ENCODE measurements at regions not wholly inside any gene's neighbourhood (a gene's known extent, or its start where the extent isn't known, plus 50 kb on each side); places are given as distances from the start of the nearest gene placed in this dataset.

GRCh38 chr9:36451949-36452348, 51.9 kb upstream of the RNF38 start:
- Histone ChIP-seq H2AFZ (ENCODE audit: control insufficient read depth, low read depth, low read length) (no peak overlapping the region), H3K9ac (ENCODE audit: control insufficient read depth, insufficient read depth, low read length) (no peak overlapping the region), H3K4me3 (no peak overlapping the region), H3K36me3 (ENCODE audit: control insufficient read depth in 2 of 2, insufficient read depth in 2 of 2, low read length in 1 of 2) (peaks cover 0 to 8% of the 10 kb centered on the region in 2 experiments; a peak in 2 of 4 replicates), H3K27ac (ENCODE audit: control insufficient read depth, insufficient read depth) (no peak overlapping the region), H3K4me2 (ENCODE audit: control insufficient read depth, insufficient read depth) (no peak overlapping the region), H3K9me3 (replicated peaks; ENCODE audit: control insufficient read depth, insufficient read depth, low read length) (no peaks in the 10 kb centered on the region), H3K27me3 (replicated peaks in 1 of 2; ENCODE audit: control insufficient read depth in 2 of 2, insufficient read depth in 2 of 2, low read length in 1 of 2) (no peaks in the 10 kb centered on the region), H3K79me2 (ENCODE audit: control insufficient read depth, insufficient read depth, low read length) (peaks cover 20% of the 10 kb centered on the region), H3K4me1 (ENCODE audit: control insufficient read depth, insufficient read depth, low read length) (peaks cover 5% of the 10 kb centered on the region), H4K20me1 (ENCODE audit: control insufficient read depth, insufficient read depth) (no peaks in the 10 kb centered on the region)
- no TSS peak for BruUV-seq (replicated peaks)
- DNase-seq (ENCODE audit: low read depth, low spot score) (no peak), FAIRE-seq (no peak), ATAC-seq (no peak)
- TF ChIP-seq, protein P1, sequence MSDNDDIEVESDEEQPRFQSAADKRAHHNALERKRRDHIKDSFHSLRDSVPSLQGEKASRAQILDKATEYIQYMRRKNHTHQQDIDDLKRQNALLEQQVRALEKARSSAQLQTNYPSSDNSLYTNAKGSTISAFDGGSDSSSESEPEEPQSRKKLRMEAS (IDR thresholded peaks at IDR 0.05; ENCODE audit: low read depth, low read length), result no peak
- 95% methylated on average over 3 of the region's 3 CpGs for WGBS (ENCODE audit: insufficient coverage, insufficient replicate concordance, low lambda C conversion rate, missing lambda C conversion rate)
- CTCF ChIA-PET, result interaction anchor here (1.6 to 8.2 kb wide), 3 partner anchors 44 to 103 kb away, joined by 3 to 98 read pairs (median 62); no protein-coding TSS in a partner anchor
- RAD21 ChIA-PET (ENCODE audit: unreplicated experiment), result interaction anchor here (1.5 to 2.9 kb wide), 3 partner anchors 34 to 103 kb away, joined by 4 to 14 read pairs (median 7); no protein-coding TSS in a partner anchor
- in situ Hi-C loops (cut with MboI) (no loop called here), intact Hi-C loops (cut with micrococcal nuclease; ENCODE audit: unreplicated experiment) (loop anchor here (2.0 to 10.0 kb wide), 2 partner anchors 105 to 197 kb away; partner anchors contain the start of gene GNE)
- SMC1A ChIA-PET (ENCODE audit: uncharacterized antibody, unreplicated experiment), result interaction anchor here (0.9 to 2.2 kb wide), 7 partner anchors 9 to 103 kb away, joined by 3 to 10 read pairs (median 4); no protein-coding TSS in a partner anchor
- POLR2A ChIA-PET, result no interaction called here

DNA sequence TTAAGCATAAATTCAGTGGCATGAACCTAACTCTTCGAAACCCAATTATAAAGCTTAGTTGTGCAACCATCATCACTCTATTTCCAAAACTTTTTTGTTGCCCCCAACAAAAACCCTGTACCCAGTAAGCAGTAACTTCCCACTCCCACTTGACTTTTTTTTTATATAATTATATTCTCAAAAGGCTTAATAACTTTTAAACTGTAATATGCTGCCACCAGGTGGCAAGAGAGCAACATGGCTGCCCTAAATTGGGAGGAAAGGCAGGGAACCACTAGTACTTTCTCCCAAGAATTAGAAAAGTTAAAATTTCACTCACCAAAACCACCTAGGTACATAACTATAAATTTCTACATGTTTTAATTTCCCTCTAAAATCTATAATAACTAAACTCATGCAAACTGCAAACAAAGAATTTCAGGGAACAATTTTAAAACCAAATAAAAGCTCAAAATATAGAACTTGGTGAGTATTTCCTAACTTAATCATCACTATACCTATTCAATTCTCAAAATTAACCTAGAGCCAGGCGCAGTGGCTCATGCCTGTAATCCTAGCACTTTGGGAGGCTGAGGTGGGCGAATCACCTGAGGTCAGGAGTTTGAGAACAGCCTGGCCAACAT, 50.2 kb upstream of the RNF38 start:
- CTCF ChIA-PET, result interaction anchor here (0.6 to 8.2 kb wide), 25 partner anchors 8 to 279 kb away, joined by 3 to 98 read pairs (median 4); partner anchors contain the start of gene RNF38
- H3K4me1 ChIP-seq (ENCODE audit: control insufficient read depth, insufficient read depth, low read length), result no peaks in the 10 kb centered on the region
- H3K9ac ChIP-seq (ENCODE audit: control insufficient read depth, insufficient read depth, low read length), result no peak overlapping the region
- H4K20me1 ChIP-seq (ENCODE audit: control insufficient read depth, insufficient read depth), result no peaks in the 10 kb centered on the region
- RAD21 ChIA-PET (ENCODE audit: unreplicated experiment), result interaction anchor here (0.7 to 2.9 kb wide), 6 partner anchors 9 to 106 kb away, joined by 3 to 23 read pairs (median 4); no protein-coding TSS in a partner anchor
- H3K27ac ChIP-seq (ENCODE audit: control insufficient read depth, insufficient read depth), result no peak overlapping the region
- no peak overlapping the region for H2AFZ ChIP-seq (ENCODE audit: control insufficient read depth, low read depth, low read length)
- H3K4me2 ChIP-seq (ENCODE audit: control insufficient read depth, insufficient read depth), result no peak overlapping the region
- peaks cover 8% of the 10 kb centered on the region for H3K79me2 ChIP-seq (ENCODE audit: control insufficient read depth, insufficient read depth, low read length)
- FAIRE-seq (no peak), ATAC-seq (peak; percentile 34; the same call in 1 of the 3 replicates), DNase-seq (ENCODE audit: low read depth, low spot score) (no peak)
- H3K36me3 ChIP-seq (ENCODE audit: control insufficient read depth in 2 of 2, insufficient read depth in 2 of 2, low read length in 1 of 2), result peaks cover 0 to 5% of the 10 kb centered on the region in 2 experiments; a peak in 2 of 4 replicates
- in situ Hi-C loops (cut with MboI) (no loop called here), intact Hi-C loops (cut with micrococcal nuclease; ENCODE audit: unreplicated experiment) (loop anchor here (1.0 to 10.0 kb wide), 3 partner anchors 43 to 195 kb away; partner anchors contain the start of gene GNE)
- BruUV-seq (replicated peaks), result no TSS peak
- 93% methylated on average over 3 of the region's 3 CpGs for WGBS (ENCODE audit: insufficient coverage, insufficient replicate concordance, low lambda C conversion rate, missing lambda C conversion rate)
- no peak overlapping the region for H3K4me3 ChIP-seq
- SMC1A ChIA-PET (ENCODE audit: uncharacterized antibody, unreplicated experiment), result interaction anchor here (0.6 to 3.4 kb wide), 11 partner anchors 11 to 104 kb away, joined by 3 to 32 read pairs (median 5); no protein-coding TSS in a partner anchor
- H3K9me3 ChIP-seq (replicated peaks; ENCODE audit: control insufficient read depth, insufficient read depth, low read length), result no peaks in the 10 kb centered on the region
- no peaks in the 10 kb centered on the region for H3K27me3 ChIP-seq (replicated peaks in 1 of 2; ENCODE audit: control insufficient read depth in 2 of 2, insufficient read depth in 2 of 2, low read length in 1 of 2)
- POLR2A ChIA-PET, result no interaction called here
- TF ChIP-seq ATF7 (IDR thresholded peaks at IDR 0.05; ENCODE audit: low read depth) (no peak), TBL1XR1 (IDR thresholded peaks at IDR 0.05; ENCODE audit: low read depth, low read length) (no peak), NFYB (IDR thresholded peaks at IDR 0.05; ENCODE audit: insufficient read depth, low read depth, low read length) (no peak), ZNF24 (IDR thresholded peaks at IDR 0.05) (no peak), YY1 (IDR thresholded peaks at IDR 0.05; ENCODE audit: low read depth, low read length) (peak; percentile 76), JUND (IDR thresholded peaks at IDR 0.05; ENCODE audit: low read depth, low read length) (no peak), SPI1 (IDR thresholded peaks at IDR 0.05; ENCODE audit: borderline replicate concordance, insufficient read depth, low read depth, low read length) (no peak), SMC3 (IDR thresholded peaks at IDR 0.05; ENCODE audit: borderline replicate concordance, low read length) (peak; percentile 70; the same call in 1 of the 2 replicates)
- TF ChIP-seq, protein P2, sequence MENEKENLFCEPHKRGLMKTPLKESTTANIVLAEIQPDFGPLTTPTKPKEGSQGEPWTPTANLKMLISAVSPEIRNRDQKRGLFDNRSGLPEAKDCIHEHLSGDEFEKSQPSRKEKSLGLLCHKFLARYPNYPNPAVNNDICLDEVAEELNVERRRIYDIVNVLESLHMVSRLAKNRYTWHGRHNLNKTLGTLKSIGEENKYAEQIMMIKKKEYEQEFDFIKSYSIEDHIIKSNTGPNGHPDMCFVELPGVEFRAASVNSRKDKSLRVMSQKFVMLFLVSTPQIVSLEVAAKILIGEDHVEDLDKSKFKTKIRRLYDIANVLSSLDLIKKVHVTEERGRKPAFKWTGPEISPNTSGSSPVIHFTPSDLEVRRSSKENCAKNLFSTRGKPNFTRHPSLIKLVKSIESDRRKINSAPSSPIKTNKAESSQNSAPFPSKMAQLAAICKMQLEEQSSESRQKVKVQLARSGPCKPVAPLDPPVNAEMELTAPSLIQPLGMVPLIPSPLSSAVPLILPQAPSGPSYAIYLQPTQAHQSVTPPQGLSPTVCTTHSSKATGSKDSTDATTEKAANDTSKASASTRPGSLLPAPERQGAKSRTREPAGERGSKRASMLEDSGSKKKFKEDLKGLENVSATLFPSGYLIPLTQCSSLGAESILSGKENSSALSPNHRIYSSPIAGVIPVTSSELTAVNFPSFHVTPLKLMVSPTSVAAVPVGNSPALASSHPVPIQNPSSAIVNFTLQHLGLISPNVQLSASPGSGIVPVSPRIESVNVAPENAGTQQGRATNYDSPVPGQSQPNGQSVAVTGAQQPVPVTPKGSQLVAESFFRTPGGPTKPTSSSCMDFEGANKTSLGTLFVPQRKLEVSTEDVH (IDR thresholded peaks at IDR 0.05; ENCODE audit: low read depth, partially characterized antibody), result no peak
